NCI-H2081 (cell line): ENCODE measurements at regions not wholly inside any gene's neighbourhood (a gene's known extent, or its start where the extent isn't known, plus 50 kb on each side); places are given as distances from the start of the nearest gene placed in this dataset.
"Not testable (repeated sequence)": the region's sequence is repeated elsewhere in the genome, so short reads cannot be mapped to it uniquely, and the experiment has no call there.

Experiments
- DNase-seq, 2 experiments: peaks; one replicate each; lab custom pipeline; 2025; lab: John Stamatoyannopoulos, UW

- no peak for DNase-seq
These were observed 631.9 kb upstream of the ANKRD30A start for GRCh38 chr10:36493516-36493880.

- DNase-seq = no peak
These were observed 632.5 kb upstream of the ANKRD30A start for GRCh38 chr10:36492590-36493515.

- no peak for DNase-seq
These were observed 633.5 kb upstream of the ANKRD30A start for GRCh38 chr10:36491926-36492325.

GRCh38 chr10:36489611-36490228 is 635.7 kb upstream of the ANKRD30A start:
- no peak for DNase-seq

GRCh38 chr10:36489181-36489580 is 636.2 kb upstream of the ANKRD30A start:
- DNase-seq = no peak

- no peak for DNase-seq
These were observed 636.8 kb upstream of the ANKRD30A start for GRCh38 chr10:36488579-36488978.

- no peak for DNase-seq
These were observed 646.3 kb upstream of the ANKRD30A start for GRCh38 chr10:36479073-36479472.

GRCh38 chr10:36476399-36476798 is 649.0 kb upstream of the ANKRD30A start:
- no peak for DNase-seq

GRCh38 chr10:36475746-36476145 is 649.7 kb upstream of the ANKRD30A start:
- DNase-seq = no peak

GRCh38 chr10:36474456-36474855 is 650.9 kb upstream of the ANKRD30A start:
- no peak for DNase-seq

GRCh38 chr10:36473122-36473521 is 652.3 kb upstream of the ANKRD30A start:
- DNase-seq = no peak

- DNase-seq = no peak
These were observed 655.8 kb upstream of the ANKRD30A start for GRCh38 chr10:36469585-36469984.

- DNase-seq = no peak
These were observed 656.8 kb upstream of the ANKRD30A start for GRCh38 chr10:36468620-36469019.

GRCh38 chr10:36465604-36466379 is 659.6 kb upstream of the ANKRD30A start:
- DNase-seq = no peak

GRCh38 chr10:36464291-36464690 is 661.1 kb upstream of the ANKRD30A start:
- DNase-seq = no peak

- no peak for DNase-seq
These were observed 662.0 kb upstream of the ANKRD30A start for GRCh38 chr10:36463390-36463789.

- DNase-seq = no peak
These were observed 663.2 kb upstream of the ANKRD30A start for GRCh38 chr10:36462194-36462593.

- not testable (repeated sequence) for DNase-seq
These were observed 667.0 kb upstream of the ANKRD30A start for GRCh38 chr10:36458437-36458836.

GRCh38 chr10:36457751-36458150 is 667.6 kb upstream of the ANKRD30A start:
- no peak for DNase-seq

GRCh38 chr10:36455526-36456133 is 669.8 kb upstream of the ANKRD30A start:
- DNase-seq = no peak

GRCh38 chr10:36452851-36453250 is 672.5 kb upstream of the ANKRD30A start:
- DNase-seq = no peak

GRCh38 chr10:36451391-36451970 is 673.9 kb upstream of the ANKRD30A start:
- DNase-seq = no peak
